Thyroid gland (tissue), 4 donors: ENCODE measurements at regions not wholly inside any gene's neighbourhood (a gene's known extent, or its start where the extent isn't known, plus 50 kb on each side); places are given as distances from the start of the nearest gene placed in this dataset.

Source experiments
- DNase-seq, 2 donors: peaks; one replicate each; pipeline ENCODE4 v3.0.0-alpha.2; 2019
- H3K27ac ChIP-seq, 3 donors: fragments of 200-600 bp; sonication (generic); 1 replicate in 2 of 3; 2 replicates in 1 of 3; pipeline ENCODE4 v1.5.1; 2016 to 2019; ENCODE audit warnings: mild to moderate bottlenecking in 1 of 3, moderate library complexity in 1 of 3
- H3K27me3 ChIP-seq: fragments of 200-600 bp; sonication (generic); one replicate; pipeline ENCODE4 v1.5.1; 2019
- H3K36me3 ChIP-seq, 2 donors: fragments of 200-600 bp; sonication (generic); one replicate each; pipeline ENCODE4 v1.5.1; 2016 to 2019
- H3K4me1 ChIP-seq, 2 donors: fragments of 200-600 bp; sonication (generic); one replicate each; pipeline ENCODE4 v1.5.1; 2017 to 2019
- H3K4me3 ChIP-seq, 3 donors: fragments of 200-600 bp; sonication (generic); replicated peaks in 1 of 3; 1 replicate in 2 of 3; 2 replicates in 1 of 3; pipeline ENCODE4 v1.5.1; 2016; ENCODE audit warnings: mild to moderate bottlenecking in 1 of 3
- H3K9me3 ChIP-seq: fragments of 200-600 bp; sonication (generic); one replicate; pipeline ENCODE4 v1.5.1; 2017
- CTCF ChIP-seq, 6 experiments: fragments of 200-600 bp in 3 of 6; fragments of 450-650 bp in 3 of 6; sonication (generic) in 3 of 6; IDR thresholded peaks; one replicate each; pipeline ENCODE4 v1.5.1; 2016 to 2019; ENCODE audit warnings: antibody characterized with exemption in 6 of 6, mild to moderate bottlenecking in 2 of 6, inconsistent platforms in 1 of 6, moderate library complexity in 1 of 6
- POLR2A ChIP-seq, 2 donors: fragments of 450-650 bp; IDR thresholded peaks; one replicate each; pipeline ENCODE4 v1.6.1; 2017; ENCODE audit warnings: antibody characterized with exemption in 2 of 2, mild to moderate bottlenecking in 2 of 2, moderate library complexity in 1 of 2
- WGBS, 2 donors: methylation state at CpG; one replicate each; pipeline ENCODE4 v1.1.5; 2017; 5-methylcytosine and 5-hydroxymethylcytosine counted together
- intact Hi-C: fragments of 100-400 bp; cut with DNase I; formaldehyde crosslinking; loops from one replicate; pipeline ENCODE4 v1.15.1; 2023

GRCh38 chr3:72155391-72156064, 370.6 kb upstream of the PROK2 start:
- DNase-seq, result peak; percentile 27 to 38
- H3K27me3 ChIP-seq, result no peaks in the 10 kb centered on the region
- peaks cover 6 to 21% of the 10 kb centered on the region in 2 donors for H3K4me1 ChIP-seq
- H3K27ac ChIP-seq, result no peak overlapping the region
- intact Hi-C loops, result no loop called here
- no peak for TF ChIP-seq POLR2A (IDR thresholded peaks at IDR 0.05)
- no peaks in the 10 kb centered on the region for H3K36me3 ChIP-seq
- no peaks in the 10 kb centered on the region for H3K9me3 ChIP-seq
- WGBS, 2 donors, result 35 to 40% methylated on average over 11 to 12 of the region's 12 CpGs
- H3K4me3 ChIP-seq, result no peak overlapping the region

DNA sequence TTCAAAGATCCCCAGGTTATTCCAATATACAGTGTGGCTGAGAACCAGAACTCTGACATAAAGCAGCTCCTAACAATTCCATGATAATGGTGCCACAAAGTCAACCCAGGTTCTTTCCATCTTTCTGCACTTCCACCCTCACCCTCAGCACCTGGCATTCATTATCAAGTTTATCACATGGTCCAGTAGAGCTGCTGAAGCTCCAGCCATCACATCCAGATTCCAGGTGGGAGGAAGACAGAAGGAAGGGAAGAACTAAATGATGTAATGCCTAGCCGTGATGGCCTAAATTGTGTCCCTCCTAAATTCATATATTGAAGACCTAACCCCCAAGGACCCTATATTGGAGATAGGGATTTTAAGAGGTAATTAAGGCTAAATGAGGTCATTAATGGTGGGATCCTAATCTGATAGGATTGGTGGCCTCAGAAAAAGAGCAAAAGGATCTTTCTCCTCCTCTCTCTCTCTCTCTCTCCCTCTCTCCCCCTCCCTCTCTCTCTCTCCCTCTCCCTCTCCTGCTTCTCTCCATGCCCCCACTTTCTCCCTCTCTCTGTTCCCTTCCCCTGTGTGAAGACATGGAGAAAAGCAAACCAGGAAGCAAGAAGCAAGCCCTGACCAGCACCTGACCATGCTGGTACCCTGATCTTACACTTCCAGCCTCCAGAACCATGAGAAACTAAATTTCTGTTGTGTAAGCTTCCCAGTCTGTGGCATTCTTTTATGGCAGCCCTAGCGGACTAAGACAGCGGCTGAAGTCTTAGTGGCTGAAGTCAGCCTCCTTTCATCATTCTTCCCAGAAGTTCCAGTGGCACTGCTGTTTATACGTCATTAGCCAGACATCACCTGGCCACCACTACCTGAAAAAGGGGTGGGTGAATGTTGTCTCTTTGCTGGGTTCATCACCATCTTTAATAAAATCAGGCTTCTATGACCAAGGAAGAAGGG, 369.7 kb upstream of the PROK2 start:
- peaks cover 6 to 21% of the 10 kb centered on the region in 2 donors for H3K4me1 ChIP-seq
- no peaks in the 10 kb centered on the region for H3K9me3 ChIP-seq
- no peak for DNase-seq
- 91 to 93% methylated on average over 4 of the region's 4 CpGs for WGBS, 2 donors
- H3K27ac ChIP-seq, result no peak overlapping the region
- no peaks in the 10 kb centered on the region for H3K27me3 ChIP-seq
- no peak overlapping the region for H3K4me3 ChIP-seq
- intact Hi-C loops, result no loop called here
- TF ChIP-seq POLR2A (IDR thresholded peaks at IDR 0.05) (no peak), CTCF (IDR thresholded peaks at IDR 0.05) (no peak)
- no peaks in the 10 kb centered on the region for H3K36me3 ChIP-seq

GRCh38 chr3:72153477-72154314, 368.7 kb upstream of the PROK2 start:
- H3K9me3 ChIP-seq, result no peaks in the 10 kb centered on the region
- H3K4me1 ChIP-seq, result peaks cover 6 to 21% of the 10 kb centered on the region in 2 donors
- H3K27me3 ChIP-seq, result no peaks in the 10 kb centered on the region
- DNase-seq, result no peak
- intact Hi-C loops, result no loop called here
- no peak overlapping the region for H3K27ac ChIP-seq
- no peaks in the 10 kb centered on the region for H3K36me3 ChIP-seq
- WGBS, 2 donors, result 80 to 82% methylated on average over 6 of the region's 6 CpGs
- H3K4me3 ChIP-seq, result no peak overlapping the region
- TF ChIP-seq CTCF (IDR thresholded peaks at IDR 0.05), result no peak
- TF ChIP-seq POLR2A (IDR thresholded peaks at IDR 0.05), result no peak

- DNase-seq, result peak; percentile 78 to 83
- H3K36me3 ChIP-seq, result no peaks in the 10 kb centered on the region
- 17 to 28% methylated on average over 21 of the region's 21 CpGs for WGBS, 2 donors
- no peaks in the 10 kb centered on the region for H3K27me3 ChIP-seq
- TF ChIP-seq CTCF (IDR thresholded peaks at IDR 0.05), result no peak
- TF ChIP-seq POLR2A (IDR thresholded peaks at IDR 0.05), result no peak
- peaks cover 6 to 21% of the 10 kb centered on the region in 2 donors for H3K4me1 ChIP-seq
- H3K27ac ChIP-seq, result no peak overlapping the region
- intact Hi-C loops, result no loop called here
- H3K4me3 ChIP-seq, result no peak overlapping the region
- H3K9me3 ChIP-seq, result no peaks in the 10 kb centered on the region
These were observed 367.9 kb upstream of the PROK2 start for GRCh38 chr3:72152551-72153476.
